Bronchial epithelial cell (primary cell): ENCODE measurements at regions not wholly inside any gene's neighbourhood (a gene's known extent, or its start where the extent isn't known, plus 50 kb on each side); places are given as distances from the start of the nearest gene placed in this dataset.

Experiments used
- DNase-seq: peaks from one replicate; pipeline ENCODE4 v3.0.0-alpha.2; 2010; ENCODE audit warnings: low read depth
- FAIRE-seq: peaks from 2 replicates; lab custom pipeline; 2011; peaks lifted over from hg19 to GRCh38; lab: Jason Lieb, UNC
- H3K27me3 ChIP-seq: 2 replicates; pipeline ENCODE4 v1.5.1; 2011; ENCODE audit warnings: low read length; ENCODE audit not compliant: control insufficient read depth, insufficient read depth
- H3K36me3 ChIP-seq: 2 replicates; pipeline ENCODE4 v1.5.1; 2011; ENCODE audit warnings: low read length; ENCODE audit not compliant: control insufficient read depth, insufficient read depth
- H3K4me3 ChIP-seq: 2 replicates; pipeline ENCODE4 v1.5.1; 2011; ENCODE audit warnings: mild to moderate bottlenecking, low read depth, low read length, control low read depth
- CTCF ChIP-seq: IDR thresholded peaks from 2 replicates; pipeline ENCODE4 v1.5.1; 2011; ENCODE audit warnings: mild to moderate bottlenecking, moderate library complexity, low read length, control low read depth, inconsistent platforms; ENCODE audit not compliant: insufficient read depth, severe bottlenecking

DNA sequence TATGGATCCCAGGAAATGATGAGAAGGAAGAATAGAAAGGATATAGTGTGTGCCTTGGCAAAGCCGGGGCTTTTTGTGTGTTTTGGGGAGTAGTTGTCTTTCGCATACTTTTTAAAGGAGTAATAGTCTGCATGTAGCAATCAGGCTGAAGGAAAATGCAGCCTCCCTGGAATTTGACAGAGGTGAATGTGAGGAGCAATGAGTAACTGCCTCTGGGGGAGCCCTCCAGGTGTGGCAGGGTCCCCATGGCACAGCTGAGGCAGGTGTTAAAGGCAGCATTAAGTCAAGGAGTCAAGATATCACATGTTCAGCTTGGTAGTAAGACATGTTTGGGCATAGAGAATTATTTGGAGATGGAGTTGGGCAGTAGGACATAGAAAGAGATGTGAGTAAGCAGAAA, 203.1 kb downstream of the C6orf118 start:
- H3K27me3 ChIP-seq: no peaks in the 10 kb centered on the region
- no peak for TF ChIP-seq CTCF
- H3K36me3 ChIP-seq: no peaks in the 10 kb centered on the region
- no peak overlapping the region for H3K4me3 ChIP-seq
- no peak for FAIRE-seq
- peak; percentile 95 for DNase-seq

DNA sequence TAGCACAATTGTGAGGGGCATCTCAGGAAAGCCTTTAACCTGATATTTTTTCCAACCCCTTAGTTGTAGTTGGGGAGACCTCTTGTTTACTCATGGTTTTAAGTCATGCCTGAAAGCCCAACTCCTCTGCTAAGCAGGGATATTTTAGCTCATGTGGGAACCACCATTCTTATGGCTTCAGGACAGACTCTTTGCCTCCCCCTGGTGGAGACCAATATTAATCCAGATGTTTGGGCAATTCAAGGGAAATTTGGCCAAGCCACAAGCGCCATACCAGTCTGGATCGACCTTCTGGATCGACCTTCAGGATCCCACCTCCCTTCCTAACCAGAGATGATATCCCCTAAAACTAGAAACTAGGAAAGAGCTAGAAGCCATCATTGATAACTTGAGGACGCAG, 211.2 kb downstream of the C6orf118 start:
- H3K4me3 ChIP-seq: no peak overlapping the region
- no peaks in the 10 kb centered on the region for H3K36me3 ChIP-seq
- FAIRE-seq (no peak), DNase-seq (no peak)
- TF ChIP-seq CTCF: peak; percentile 29
- H3K27me3 ChIP-seq: no peaks in the 10 kb centered on the region

DNA sequence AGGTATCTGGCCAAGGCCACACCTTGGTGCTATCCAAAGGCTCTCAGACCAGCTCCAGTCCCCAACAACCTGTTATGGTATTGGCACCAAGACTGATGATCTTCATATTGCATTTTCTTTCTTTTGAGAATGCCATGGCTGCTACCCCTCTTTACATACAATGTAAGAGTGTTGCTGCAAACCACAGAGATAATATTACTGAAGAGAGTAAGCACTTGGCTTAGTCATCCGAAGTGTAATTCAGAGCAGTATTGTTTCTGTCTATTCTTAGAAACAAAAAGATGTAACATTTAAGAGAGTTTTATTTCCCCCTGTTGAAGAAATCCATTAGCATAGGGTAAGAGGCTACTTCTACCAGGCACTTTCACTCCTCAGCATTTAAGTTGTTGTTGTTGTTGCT, 212.5 kb downstream of the C6orf118 start:
- DNase-seq: peak; percentile 25
- Histone ChIP-seq H3K27me3 (no peaks in the 10 kb centered on the region), H3K4me3 (no peak overlapping the region), H3K36me3 (no peaks in the 10 kb centered on the region)
- FAIRE-seq: no peak
- no peak for TF ChIP-seq CTCF

DNA sequence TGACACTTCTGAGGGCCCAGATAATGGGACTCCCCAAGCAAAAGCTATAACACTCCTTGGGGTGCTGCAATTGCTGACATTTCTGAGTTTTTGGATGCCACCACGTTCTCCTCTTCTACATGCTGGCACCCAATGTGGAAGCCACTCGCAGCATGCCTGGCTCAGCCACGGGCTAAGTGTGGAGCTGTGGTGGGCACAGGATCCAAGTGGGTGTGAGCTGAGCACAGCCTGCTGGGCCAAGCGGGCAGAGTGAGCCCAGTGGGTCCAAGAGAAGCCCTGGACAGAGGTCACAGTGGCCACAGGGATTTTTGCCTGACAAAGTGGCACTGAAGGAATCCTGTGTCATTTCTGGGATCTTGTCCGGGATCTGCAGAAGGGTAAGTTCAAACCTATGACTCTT, 213.2 kb downstream of the C6orf118 start:
- FAIRE-seq: no peak
- DNase-seq: no peak
- no peak for TF ChIP-seq CTCF
- no peaks in the 10 kb centered on the region for H3K27me3 ChIP-seq
- H3K36me3 ChIP-seq: no peaks in the 10 kb centered on the region
- H3K4me3 ChIP-seq: no peak overlapping the region

DNA sequence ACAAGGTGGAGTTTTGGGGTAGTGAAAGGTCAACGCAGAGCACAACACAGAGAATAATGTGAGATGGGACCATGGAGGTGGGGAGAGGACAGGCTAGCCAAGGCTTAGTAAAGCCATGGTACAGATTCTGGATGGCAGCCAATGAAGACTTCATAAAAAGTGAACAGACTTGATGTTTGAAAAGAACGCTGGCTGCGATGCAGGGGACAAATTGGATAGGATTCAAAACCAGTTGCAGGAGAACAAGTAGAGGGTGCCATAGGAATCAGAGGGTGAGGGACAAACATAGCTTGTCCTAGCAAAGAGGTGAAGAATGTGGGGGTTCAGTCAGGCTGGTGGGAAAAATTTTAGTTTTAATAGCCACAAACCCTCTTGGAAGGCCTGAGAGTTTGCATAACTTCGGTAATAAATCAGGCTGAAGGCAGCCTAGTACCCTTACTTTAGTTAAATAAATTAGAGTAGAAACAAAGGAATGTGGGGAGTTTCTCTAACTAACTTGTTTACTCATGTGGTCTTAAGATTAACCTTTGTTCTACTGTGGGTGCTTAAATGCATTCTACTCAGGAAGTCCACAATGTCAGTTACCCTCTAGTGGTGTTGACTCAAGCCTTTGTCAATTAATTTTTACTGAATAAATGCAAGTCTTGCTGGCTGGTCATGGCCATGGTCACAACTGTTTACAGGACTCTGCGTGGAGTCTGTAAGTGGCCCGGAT, 216.4 kb downstream of the C6orf118 start:
- H3K27me3 ChIP-seq: no peaks in the 10 kb centered on the region
- FAIRE-seq: no peak
- H3K36me3 ChIP-seq: no peaks in the 10 kb centered on the region
- DNase-seq: no peak
- TF ChIP-seq CTCF: no peak
- H3K4me3 ChIP-seq: no peak overlapping the region
